ENCODE measurements at regions not wholly inside any gene's neighbourhood (a gene's known extent, or its start where the extent isn't known, plus 50 kb on each side); places are given as distances from the start of the nearest gene placed in this dataset.
"Not testable (repeated sequence)": the region's sequence is repeated elsewhere in the genome, so short reads cannot be mapped to it uniquely, and the experiment has no call there.

- no peak for FAIRE-seq
Observed at GRCh38 chr6:10174761-10175160, 240.1 kb downstream of the TFAP2A start.

- no peak for FAIRE-seq
Observed at GRCh38 chr6:10174056-10174455, 240.8 kb downstream of the TFAP2A start.

GRCh38 chr6:10171706-10172105 is 243.2 kb downstream of the TFAP2A start:
- not testable (repeated sequence) for FAIRE-seq

- FAIRE-seq = no peak
Observed at GRCh38 chr6:10170816-10171215, 244.1 kb downstream of the TFAP2A start.

- FAIRE-seq = no peak
Observed at GRCh38 chr6:10166031-10166430, 248.8 kb downstream of the TFAP2A start.

GRCh38 chr6:10163203-10163962 is 251.5 kb downstream of the TFAP2A start:
- FAIRE-seq = no peak

- FAIRE-seq = no peak
Observed at GRCh38 chr6:10156875-10157274, 258.0 kb downstream of the TFAP2A start.

GRCh38 chr6:10154251-10154650 is 260.6 kb downstream of the TFAP2A start:
- no peak for FAIRE-seq

GRCh38 chr6:10151144-10151915 is 263.5 kb downstream of the TFAP2A start:
- FAIRE-seq = no peak

- no peak for FAIRE-seq
Observed at GRCh38 chr6:10149603-10150002, 265.3 kb downstream of the TFAP2A start.

GRCh38 chr6:10146715-10147451 is 268.0 kb downstream of the TFAP2A start:
- FAIRE-seq = no peak

- no peak for FAIRE-seq
Observed at GRCh38 chr6:10144772-10145171, 270.1 kb downstream of the TFAP2A start.

GRCh38 chr6:10141746-10142443 is 273.0 kb downstream of the TFAP2A start:
- no peak for FAIRE-seq

GRCh38 chr6:10140824-10141223 is 274.1 kb downstream of the TFAP2A start:
- FAIRE-seq = no peak

GRCh38 chr6:10140136-10140535 is 274.7 kb downstream of the TFAP2A start:
- FAIRE-seq = no peak

- FAIRE-seq = no peak
Observed at GRCh38 chr6:10138917-10139316, 276.0 kb downstream of the TFAP2A start.

- FAIRE-seq = no peak
Observed at GRCh38 chr6:10136636-10137035, 278.2 kb downstream of the TFAP2A start.

GRCh38 chr6:10134185-10134584 is 280.7 kb downstream of the TFAP2A start:
- FAIRE-seq = not testable (repeated sequence)

- no peak for FAIRE-seq
Observed at GRCh38 chr6:10128721-10129120, 286.2 kb downstream of the TFAP2A start.

- no peak for FAIRE-seq
Observed at GRCh38 chr6:10122164-10122563, 292.7 kb downstream of the TFAP2A start.

- FAIRE-seq = no peak
Observed at GRCh38 chr6:10112871-10113549, 301.9 kb downstream of the TFAP2A start.

GRCh38 chr6:10111975-10112374 is 302.9 kb downstream of the TFAP2A start:
- FAIRE-seq = no peak

Data from A204.1 (cell line).